HG03520 (cell line): ENCODE measurements at regions not wholly inside any gene's neighbourhood (a gene's known extent, or its start where the extent isn't known, plus 50 kb on each side); places are given as distances from the start of the nearest gene placed in this dataset.
"Not testable (repeated sequence)": the region's sequence is repeated elsewhere in the genome, so short reads cannot be mapped to it uniquely, and the experiment has no call there.

Experiments
- ATAC-seq: cut with Tn5 transposase; IDR thresholded peaks from one replicate; pipeline ENCODE4 v1.9.1; 2021; ENCODE audit warnings: mild to moderate bottlenecking, moderate library complexity; ENCODE audit not compliant: unreplicated experiment

- no peak for ATAC-seq
Measured at GRCh38 chr4:71204056-71204455, 134.8 kb upstream of the SLC4A4 start.

GRCh38 chr4:71206763-71207162 lies 132.1 kb upstream of the SLC4A4 start:
- ATAC-seq: no peak

DNA sequence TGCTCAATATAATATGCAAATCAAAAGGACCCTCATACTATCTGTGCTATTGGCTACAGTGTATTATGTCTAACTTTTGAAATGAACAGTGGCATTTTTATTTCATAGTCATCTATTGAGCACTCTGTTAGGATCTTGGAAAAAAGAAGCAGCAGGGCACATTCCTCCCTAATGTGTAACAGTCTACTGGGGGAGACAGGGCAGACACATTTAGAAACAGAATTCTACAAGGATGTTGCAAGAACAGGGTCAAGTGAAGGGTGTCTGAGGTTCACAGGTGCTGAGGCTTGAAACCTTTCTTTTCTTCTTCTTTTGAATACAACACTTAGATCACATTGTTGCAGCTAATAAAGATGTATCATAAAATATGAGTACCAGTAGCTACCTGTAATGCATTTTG lies 129.7 kb upstream of the SLC4A4 start:
- no peak for ATAC-seq

GRCh38 chr4:71210823-71211222 lies 128.0 kb upstream of the SLC4A4 start:
- no peak for ATAC-seq

DNA sequence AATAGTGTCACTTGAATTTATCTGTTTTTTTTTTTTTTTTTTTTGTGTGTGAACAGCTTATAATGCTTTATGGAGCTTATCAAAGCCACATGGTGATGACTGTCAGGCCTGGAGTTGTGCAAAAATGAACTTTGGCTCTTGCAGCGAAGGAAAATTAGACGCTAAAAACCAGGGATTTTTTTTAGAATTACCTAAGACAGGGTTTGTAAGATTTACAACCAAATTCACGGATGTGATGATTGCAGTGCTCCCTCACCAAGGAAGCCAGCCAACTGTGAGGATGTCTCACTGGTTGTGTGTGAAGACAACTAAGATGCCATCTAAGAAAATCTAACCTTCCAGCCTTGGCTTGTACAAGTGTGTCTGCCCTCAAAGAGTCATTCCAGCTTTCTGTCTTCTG lies 127.1 kb upstream of the SLC4A4 start:
- no peak for ATAC-seq

DNA sequence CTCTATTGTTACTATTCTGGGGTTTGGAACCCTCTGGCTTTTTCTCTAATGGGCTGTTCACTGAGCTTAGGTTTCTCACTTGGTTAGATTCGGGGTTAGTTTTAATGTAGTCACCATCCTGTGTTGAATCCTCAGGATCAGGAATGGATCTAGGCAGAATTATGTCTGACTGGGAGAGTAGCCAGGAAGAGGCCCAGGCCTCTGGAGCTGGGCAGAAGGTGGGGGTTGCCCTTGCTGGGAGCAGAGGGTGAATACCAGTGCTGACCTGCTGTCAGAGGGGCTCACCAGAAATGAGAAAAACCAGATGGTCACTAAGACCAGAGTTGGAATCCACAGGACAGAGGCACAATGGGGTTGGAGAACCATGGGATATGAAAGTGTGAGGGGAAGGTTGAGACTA lies 126.6 kb upstream of the SLC4A4 start:
- ATAC-seq: no peak

GRCh38 chr4:71214578-71214977 lies 124.2 kb upstream of the SLC4A4 start:
- no peak for ATAC-seq

DNA sequence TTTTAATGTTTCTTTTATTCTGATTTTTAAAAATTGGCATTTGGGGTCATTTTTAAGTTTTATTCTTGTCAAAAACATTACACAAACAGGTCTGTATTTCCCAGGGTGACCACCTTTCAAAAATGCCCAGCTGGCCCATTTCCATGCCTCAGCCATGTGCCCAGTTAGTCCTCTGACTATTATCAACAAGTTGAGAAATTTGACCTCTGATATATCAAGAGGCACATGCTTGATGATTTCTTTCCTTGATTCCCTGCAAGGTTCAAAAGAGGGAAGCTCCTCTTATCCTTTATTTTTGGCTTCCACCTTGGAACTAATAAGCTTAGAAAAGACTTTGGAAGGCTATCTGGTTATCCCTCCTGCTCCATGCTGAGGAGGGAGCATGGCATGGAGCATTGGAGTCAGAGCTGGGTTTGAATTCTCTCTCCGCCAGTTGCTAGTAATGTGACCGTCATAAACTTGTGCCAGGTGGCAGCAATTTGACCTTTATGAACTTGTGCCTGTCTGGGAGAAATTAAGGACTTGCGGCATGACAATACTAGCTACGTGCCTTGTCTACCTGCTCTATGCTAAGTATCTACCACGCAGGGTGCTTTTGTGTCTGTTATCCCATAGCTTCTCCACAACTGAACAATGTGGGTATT lies 122.4 kb upstream of the SLC4A4 start:
- ATAC-seq: no peak

- no peak for ATAC-seq
Measured at GRCh38 chr4:71217688-71218087, 121.1 kb upstream of the SLC4A4 start.

DNA sequence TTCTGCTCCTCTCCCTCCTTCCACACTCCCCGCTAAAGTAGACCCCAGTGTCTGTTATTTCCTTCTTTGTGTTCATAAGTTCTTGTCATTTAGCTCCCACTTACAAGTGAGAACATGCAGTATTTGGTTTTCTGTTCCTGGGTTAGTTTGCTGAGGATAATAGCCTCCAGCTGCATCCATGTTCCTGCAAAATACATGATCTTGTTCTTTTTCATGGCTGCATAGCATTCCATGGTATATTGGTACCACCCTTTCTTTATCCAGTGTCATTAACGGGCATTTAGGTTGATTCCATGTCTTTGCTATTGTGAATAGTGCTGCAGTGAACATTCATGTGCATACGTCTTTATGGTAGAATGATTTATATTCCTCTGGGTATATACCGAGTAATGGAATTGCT lies 118.0 kb upstream of the SLC4A4 start:
- ATAC-seq: not testable (repeated sequence)

- no peak for ATAC-seq
Measured at GRCh38 chr4:71221510-71222466, 117.0 kb upstream of the SLC4A4 start.

- ATAC-seq: no peak
Measured at GRCh38 chr4:71222661-71223060, 116.2 kb upstream of the SLC4A4 start.

- no peak for ATAC-seq
Measured at GRCh38 chr4:71229477-71230270, 109.1 kb upstream of the SLC4A4 start.

- no peak for ATAC-seq
Measured at GRCh38 chr4:71230271-71231128, 108.3 kb upstream of the SLC4A4 start.

DNA sequence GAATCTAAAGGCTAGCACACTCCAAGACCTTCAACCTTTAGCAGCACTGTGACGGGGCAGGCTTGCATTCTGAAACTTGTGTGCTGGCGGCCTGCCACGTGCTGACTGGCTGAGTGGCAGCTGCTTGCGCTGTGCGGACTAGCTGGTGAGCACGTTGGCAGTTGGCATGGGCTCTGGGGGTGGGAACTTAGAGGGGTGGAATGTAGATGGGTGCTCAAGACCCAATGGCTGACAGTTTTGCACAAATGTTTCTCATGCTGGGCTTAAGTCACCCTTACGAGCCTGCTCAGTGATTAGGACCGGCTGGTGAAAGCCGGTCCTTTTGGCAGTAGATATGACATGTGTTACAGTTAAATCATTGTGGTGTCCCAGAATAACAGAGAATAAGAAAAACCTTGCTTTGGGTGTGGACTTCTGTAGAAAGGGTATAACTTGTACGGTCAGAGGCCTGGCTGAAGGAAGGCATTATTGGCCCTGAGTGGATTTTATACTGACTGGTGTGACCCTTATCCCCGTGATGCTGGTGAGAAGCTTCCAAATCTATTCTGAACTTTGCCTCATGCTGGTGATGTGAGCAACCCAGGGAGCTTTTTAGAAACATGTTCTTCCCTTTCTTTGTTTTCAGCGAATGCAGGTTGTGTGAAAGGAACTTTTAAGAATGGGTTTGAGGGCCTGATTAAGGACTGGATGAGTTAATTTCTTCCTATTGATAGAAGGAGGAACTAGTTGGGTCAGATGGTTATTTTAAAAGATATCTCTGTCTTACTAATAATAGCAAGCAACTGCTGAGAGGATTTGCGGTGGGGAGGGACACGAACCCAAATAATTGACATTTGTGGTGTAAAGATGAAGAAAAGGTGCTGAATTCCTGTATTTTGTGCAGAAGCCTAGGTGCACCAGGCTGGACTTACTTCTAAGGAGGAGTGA lies 107.4 kb upstream of the SLC4A4 start:
- ATAC-seq: no peak

DNA sequence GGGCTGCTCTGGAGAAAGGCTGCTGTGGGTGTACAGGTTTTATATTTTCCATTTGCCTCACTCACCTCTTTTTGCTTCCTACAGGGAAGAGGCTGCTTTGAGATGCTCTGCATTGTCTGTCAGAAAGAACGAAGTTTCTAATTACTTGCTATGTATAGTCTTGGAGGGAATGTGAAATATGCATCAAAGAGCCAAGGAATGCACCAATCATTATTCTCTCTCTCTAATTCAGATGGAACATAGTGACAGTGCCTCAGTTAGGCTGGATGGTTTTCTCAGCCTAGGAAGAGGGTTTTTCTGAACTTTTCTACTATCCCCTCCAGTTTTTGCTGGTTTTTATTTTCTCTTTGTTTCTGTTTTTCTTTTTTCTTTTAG lies 106.8 kb upstream of the SLC4A4 start:
- no peak for ATAC-seq

- ATAC-seq: no peak
Measured at GRCh38 chr4:71232846-71233245, 106.0 kb upstream of the SLC4A4 start.

- no peak for ATAC-seq
Measured at GRCh38 chr4:71235311-71236201, 103.3 kb upstream of the SLC4A4 start.

GRCh38 chr4:71236226-71236625 lies 102.6 kb upstream of the SLC4A4 start:
- ATAC-seq: no peak
